Psoas muscle (tissue), 7 donors: ENCODE measurements at regions not wholly inside any gene's neighbourhood (a gene's known extent, or its start where the extent isn't known, plus 50 kb on each side); places are given as distances from the start of the nearest gene placed in this dataset.
"Not testable (repeated sequence)": the region's sequence is repeated elsewhere in the genome, so short reads cannot be mapped to it uniquely, and the experiment has no call there.

Experiments used
- ATAC-seq, 4 donors: fragments of 200-7000 bp; cut with Tn5 transposase; one replicate each; pipeline ENCODE4 v1.9.1; 2020; ENCODE audit warnings: moderate library complexity in 3 of 4, mild to moderate bottlenecking in 2 of 4
- DNase-seq, 2 donors: peaks; one replicate each; pipeline ENCODE4 v3.0.0-alpha.2; 2020
- H3K27ac ChIP-seq: fragments of 200-600 bp; one replicate; pipeline ENCODE4 v1.8.0; 2022
- H3K27me3 ChIP-seq, 3 donors: fragments of 200-600 bp in 1 of 3; one replicate each; pipeline versions ENCODE4 v1.6.1 to v1.8.0; 2013 to 2022; ENCODE audit warnings: low read length in 2 of 3, mild to moderate bottlenecking in 2 of 3, moderate library complexity in 1 of 3; ENCODE audit not compliant: insufficient read depth in 3 of 3
- H3K36me3 ChIP-seq, 2 donors: fragments of 200-600 bp in 1 of 2; one replicate each; pipeline versions ENCODE4 v1.6.1 to v1.8.0; 2013 to 2022; ENCODE audit warnings: low read depth in 1 of 2, mild to moderate bottlenecking in 1 of 2, moderate library complexity in 1 of 2; ENCODE audit not compliant: insufficient read depth in 1 of 2
- H3K4me1 ChIP-seq: fragments of 200-600 bp; one replicate; pipeline ENCODE4 v1.8.0; 2022
- H3K4me3 ChIP-seq: fragments of 200-600 bp; one replicate; pipeline ENCODE4 v1.8.0; 2022; ENCODE audit warnings: mild to moderate bottlenecking
- H3K9me3 ChIP-seq: fragments of 200-600 bp; one replicate; pipeline ENCODE4 v1.8.0; 2022
- CTCF ChIP-seq: fragments of 200-600 bp; IDR thresholded peaks from one replicate; pipeline ENCODE4 v1.8.0; 2022; ENCODE audit warnings: antibody characterized with exemption
- WGBS, 3 donors: extraction: QIAGEN DNeasy Blood & Tissue Kit; methylation state at CpG; one replicate each; pipeline versions ENCODE4 v1.1.6 to v1.1.7; 2013; 5-methylcytosine and 5-hydroxymethylcytosine counted together
- intact Hi-C, 2 donors: fragments of 100-400 bp; cut with DNase I; formaldehyde crosslinking; loops; one replicate each; pipeline versions ENCODE4 v1.11.0 to v1.14.2; 2022
- donor health status: healthy with polysubstance abuse.
- donor health status: DM: no; HTN: no; CAD: no; lungs with moderate emphysema.
- donor health status: Bipolar disorder and iron deficiency.
- donor health status: healthy.
- donor health status: DM: yes; HTN: yes; CAD: no.
- donor health status: DM: no; HTN: no; CAD: no.
- donor health status: DM: yes; HTN: yes; CAD: no.

- no peak for DNase-seq
- Histone ChIP-seq H3K36me3 (no peaks in the 10 kb centered on the region), H3K9me3 (peaks cover 3% of the 10 kb centered on the region), H3K27me3 (no peaks in the 10 kb centered on the region), H3K27ac (no peak overlapping the region), H3K4me3 (no peak overlapping the region), H3K4me1 (no peaks in the 10 kb centered on the region)
- no peak for TF ChIP-seq CTCF
- no peak for ATAC-seq
- 58 to 74% (median 64%) methylated on average over 1 of the region's 1 CpG for WGBS, 3 donors
- intact Hi-C loops: no loop called here
These were observed 282.4 kb downstream of the AHR start for GRCh38 chr7:17580856-17581255.

GRCh38 chr7:17581301-17581700 is 282.8 kb downstream of the AHR start:
- H3K27ac ChIP-seq: no peak overlapping the region
- no peak for TF ChIP-seq CTCF
- no peak overlapping the region for H3K4me3 ChIP-seq
- 70 to 76% (median 76%) methylated on average over 1 of the region's 1 CpG for WGBS, 3 donors
- no peaks in the 10 kb centered on the region for H3K27me3 ChIP-seq
- peaks cover 3% of the 10 kb centered on the region for H3K9me3 ChIP-seq
- intact Hi-C loops: no loop called here
- no peaks in the 10 kb centered on the region for H3K36me3 ChIP-seq
- ATAC-seq (no peak), DNase-seq (no peak)
- no peaks in the 10 kb centered on the region for H3K4me1 ChIP-seq

GRCh38 chr7:17582696-17583095 is 284.2 kb downstream of the AHR start:
- intact Hi-C loops, ATAC-seq, H3K27ac ChIP-seq, H3K27me3 ChIP-seq, H3K36me3 ChIP-seq, H3K9me3 ChIP-seq, H3K4me3 ChIP-seq, DNase-seq, H3K4me1 ChIP-seq: not testable (repeated sequence)
- WGBS, 3 donors: 81 to 91% (median 86%) methylated on average over 2 of the region's 2 CpGs

- TF ChIP-seq CTCF: no peak
- DNase-seq (no peak), ATAC-seq (no peak)
- intact Hi-C loops: no loop called here
- no peak overlapping the region for H3K4me3 ChIP-seq
- H3K36me3 ChIP-seq: no peaks in the 10 kb centered on the region
- no peak overlapping the region for H3K27ac ChIP-seq
- no peaks in the 10 kb centered on the region for H3K27me3 ChIP-seq
- no peaks in the 10 kb centered on the region for H3K9me3 ChIP-seq
- H3K4me1 ChIP-seq: no peaks in the 10 kb centered on the region
- 87 to 97% (median 93%) methylated on average over 1 of the region's 1 CpG for WGBS, 3 donors
These were observed 285.3 kb downstream of the AHR start for GRCh38 chr7:17583786-17584185.

DNA sequence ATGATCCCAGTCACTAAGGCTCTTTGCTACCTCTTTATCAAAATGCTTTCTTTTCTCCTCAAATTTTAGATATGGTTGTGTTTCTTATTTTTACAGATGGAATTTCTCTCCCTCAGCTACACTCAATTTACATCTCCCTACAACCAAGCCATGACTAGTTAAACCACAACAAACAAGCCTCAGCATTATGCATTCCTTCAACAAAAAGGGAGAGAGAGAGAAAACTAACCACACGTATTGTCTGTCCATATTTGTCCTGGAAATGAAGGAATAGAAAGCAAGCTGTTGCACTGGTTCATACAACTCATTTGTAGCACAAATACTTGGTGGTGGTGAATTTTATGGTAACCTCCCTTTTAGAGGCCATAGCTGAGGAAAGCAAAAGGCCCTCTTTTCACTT is 286.4 kb downstream of the AHR start:
- ATAC-seq (no peak), DNase-seq (no peak)
- no peaks in the 10 kb centered on the region for H3K36me3 ChIP-seq
- H3K4me1 ChIP-seq: no peaks in the 10 kb centered on the region
- H3K27me3 ChIP-seq: no peaks in the 10 kb centered on the region
- no peak for TF ChIP-seq CTCF
- WGBS, 3 donors: 50 to 62% (median 60%) methylated on average over 1 of the region's 1 CpG
- intact Hi-C loops: no loop called here
- H3K27ac ChIP-seq: no peak overlapping the region
- no peak overlapping the region for H3K4me3 ChIP-seq
- H3K9me3 ChIP-seq: no peaks in the 10 kb centered on the region
